Peyer's patch (tissue), 4 donors: ENCODE measurements at regions not wholly inside any gene's neighbourhood (a gene's known extent, or its start where the extent isn't known, plus 50 kb on each side); places are given as distances from the start of the nearest gene placed in this dataset.

ENCODE experiments used
- CTCF ChIP-seq, 6 experiments: fragments of 450-650 bp in 4 of 6; fragments of 200-600 bp in 2 of 6; sonication (generic) in 1 of 6; IDR thresholded peaks; one replicate each; pipeline ENCODE4 v1.5.1; 2017 to 2019; ENCODE audit warnings: antibody characterized with exemption in 6 of 6, mild to moderate bottlenecking in 3 of 6, moderate library complexity in 1 of 6
- POLR2A ChIP-seq, 2 donors: fragments of 450-650 bp; IDR thresholded peaks; one replicate each; pipeline ENCODE4 v1.5.1; 2017; ENCODE audit warnings: antibody characterized with exemption in 2 of 2, mild to moderate bottlenecking in 2 of 2, moderate library complexity in 2 of 2

- peak in 3 of 6 experiments; percentile 35 to 41 (median 39) for TF ChIP-seq CTCF (IDR thresholded peaks at IDR 0.05)
- no peak for TF ChIP-seq POLR2A (IDR thresholded peaks at IDR 0.05)
Observed at GRCh38 chr6:81838724-81839426, 86.4 kb upstream of the TENT5A start.
